ENCODE measurements at regions not wholly inside any gene's neighbourhood (a gene's known extent, or its start where the extent isn't known, plus 50 kb on each side); places are given as distances from the start of the nearest gene placed in this dataset.
A peak's percentile ranks its signal among the peaks of the same experiment; 100 is the strongest.
"Not testable (repeated sequence)": the region's sequence is repeated elsewhere in the genome, so short reads cannot be mapped to it uniquely, and the experiment has no call there.

DNA sequence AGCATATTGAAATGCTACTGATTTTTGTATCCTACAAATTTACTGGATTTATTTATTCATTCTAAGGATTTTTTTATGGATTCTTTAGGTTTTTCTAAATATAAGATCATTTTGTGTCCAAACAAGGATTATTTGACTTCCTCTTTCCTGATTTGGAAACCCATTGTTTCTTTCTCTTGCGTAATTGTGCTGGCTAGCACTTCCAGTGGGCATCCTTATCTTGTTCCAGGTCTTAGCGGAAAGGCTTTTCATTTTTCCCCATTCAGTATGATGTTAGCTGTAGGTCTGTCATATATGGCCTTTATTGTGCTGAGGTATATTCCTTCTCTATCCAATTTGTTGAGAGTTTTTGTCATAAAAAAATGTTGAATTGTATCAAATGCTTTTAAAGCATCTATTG is 57.2 kb upstream of the RHOJ start:
- no peak for DNase-seq

DNA sequence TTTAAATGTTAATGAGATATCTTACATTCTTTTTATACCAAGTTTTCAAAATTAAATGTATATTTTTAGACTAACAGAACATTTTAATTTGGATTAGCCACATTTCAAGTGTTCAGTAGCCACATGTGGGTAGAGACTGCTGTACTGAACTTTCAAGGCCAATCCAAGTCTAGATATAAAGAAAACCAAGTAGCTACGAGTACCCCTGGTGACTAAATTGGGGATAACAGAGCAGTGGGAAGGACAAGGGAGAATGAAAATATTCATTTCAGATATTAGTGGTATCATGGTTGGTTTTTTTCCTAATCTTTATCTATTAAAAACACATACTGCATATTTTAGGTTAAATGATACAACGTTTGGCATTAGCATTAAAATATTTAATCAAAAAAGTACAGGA is 69.4 kb upstream of the RHOJ start:
- peak in 1 of 3 donors; percentile 0 for DNase-seq

DNA sequence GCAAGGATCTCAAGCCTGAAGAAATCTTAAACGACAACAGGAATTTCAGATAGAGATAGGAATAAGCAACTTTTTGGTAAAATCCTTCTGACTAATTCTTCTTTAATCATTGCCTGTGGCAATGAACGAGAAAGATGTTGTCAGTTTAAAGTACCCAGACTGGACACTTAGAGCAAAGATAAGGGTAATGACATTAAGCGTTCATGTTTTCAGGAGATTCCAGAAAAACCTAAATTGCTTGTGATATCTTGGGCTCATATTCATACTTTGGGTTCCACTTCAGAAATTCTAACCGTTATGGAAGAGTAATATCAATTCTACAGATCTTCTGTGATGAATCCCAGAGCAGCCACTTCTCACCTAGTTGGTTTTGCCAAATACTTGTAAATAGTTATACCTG is 73.7 kb upstream of the RHOJ start:
- no peak for DNase-seq

DNA sequence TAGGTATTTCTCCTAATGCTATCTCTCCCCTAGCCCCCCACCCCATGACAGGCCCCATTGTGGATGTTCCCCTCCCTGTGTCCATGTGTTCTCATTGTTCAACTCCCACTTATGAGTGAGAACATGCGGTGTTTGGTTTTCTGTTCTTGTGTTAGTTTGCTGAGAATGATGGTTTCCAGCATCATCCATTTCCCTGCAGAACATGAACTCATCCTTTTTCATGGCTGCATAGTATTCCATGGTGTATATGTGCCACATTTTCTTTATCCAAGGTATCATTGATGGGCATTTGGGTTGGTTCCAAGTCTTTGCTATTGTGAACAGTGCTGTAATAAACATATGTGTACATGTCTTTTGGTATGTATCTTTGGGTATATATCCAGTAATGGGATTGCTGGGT is 61.2 kb upstream of the KCNH5 start:
- DNase-seq: not testable (repeated sequence)

DNA sequence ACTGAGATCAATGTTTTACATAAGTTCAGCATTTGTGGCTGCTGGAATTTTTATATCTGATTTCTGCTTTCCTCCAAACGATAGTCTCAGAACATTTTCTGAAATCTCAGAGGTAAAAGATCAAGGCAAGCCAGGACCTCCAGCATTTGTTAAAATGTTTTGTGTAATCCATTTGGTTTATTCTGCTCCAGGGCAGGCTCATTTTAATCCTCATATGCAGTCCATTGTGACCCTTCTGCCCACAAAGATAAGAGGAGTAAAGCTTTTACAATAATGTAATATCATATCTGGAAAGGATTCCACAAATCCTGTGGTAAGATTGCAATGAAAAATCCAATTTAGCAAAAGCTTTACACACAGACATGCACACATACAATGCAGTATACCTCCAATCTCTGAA is 55.3 kb upstream of the KCNH5 start:
- DNase-seq: no peak

DNA sequence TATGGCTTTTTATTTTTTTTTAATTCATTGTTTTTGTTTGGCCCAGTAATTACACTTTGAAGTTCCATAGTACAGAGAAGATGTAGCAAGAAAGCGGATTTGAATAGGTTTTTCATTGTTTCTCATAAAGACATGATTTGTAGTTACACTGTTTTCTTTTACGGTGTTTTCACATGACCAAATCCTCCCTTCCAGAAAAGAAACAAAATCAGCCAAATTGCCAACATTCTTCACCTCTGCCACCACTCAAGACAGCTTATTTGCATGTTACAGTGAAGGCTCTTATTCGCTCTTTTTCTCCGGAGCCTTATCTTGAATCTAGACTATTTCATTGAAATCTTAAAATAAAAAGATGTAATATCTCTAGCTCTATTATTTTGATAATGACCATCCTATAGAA is 50.9 kb upstream of the KCNH5 start:
- DNase-seq: no peak

All from suppressor macrophage treated with lipopolysaccharide for 1 hour (primary cell).